HG03469 (cell line): ENCODE measurements at regions not wholly inside any gene's neighbourhood (a gene's known extent, or its start where the extent isn't known, plus 50 kb on each side); places are given as distances from the start of the nearest gene placed in this dataset.

ENCODE experiments used
- ATAC-seq: cut with Tn5 transposase; IDR thresholded peaks from one replicate; pipeline ENCODE4 v1.9.1; 2021; ENCODE audit warnings: mild to moderate bottlenecking, moderate library complexity, moderate number of reproducible peaks; ENCODE audit not compliant: unreplicated experiment

GRCh38 chr2:9106338-9107167 is 100.1 kb upstream of the ASAP2 start:
- no peak for ATAC-seq

- no peak for ATAC-seq
Observed at GRCh38 chr2:9105601-9106337, 100.8 kb upstream of the ASAP2 start.

GRCh38 chr2:9103663-9104277 is 100.3 kb upstream of the MBOAT2 start:
- no peak for ATAC-seq

- ATAC-seq, result no peak
Observed at GRCh38 chr2:9102861-9103662, 99.6 kb upstream of the MBOAT2 start.

- ATAC-seq, result no peak
Observed at GRCh38 chr2:9101763-9102425, 98.4 kb upstream of the MBOAT2 start.

GRCh38 chr2:9100080-9100876 is 96.8 kb upstream of the MBOAT2 start:
- peak; percentile 34 for ATAC-seq

GRCh38 chr2:9099341-9099751 is 95.9 kb upstream of the MBOAT2 start:
- peak; percentile 59 for ATAC-seq

GRCh38 chr2:9097892-9098291 is 94.4 kb upstream of the MBOAT2 start:
- no peak for ATAC-seq

GRCh38 chr2:9097239-9097638 is 93.8 kb upstream of the MBOAT2 start:
- ATAC-seq, result no peak

GRCh38 chr2:9096761-9097160 is 93.3 kb upstream of the MBOAT2 start:
- ATAC-seq, result no peak

GRCh38 chr2:9095690-9096089 is 92.2 kb upstream of the MBOAT2 start:
- ATAC-seq, result no peak

GRCh38 chr2:9095226-9095625 is 91.7 kb upstream of the MBOAT2 start:
- ATAC-seq, result no peak

GRCh38 chr2:9094117-9094516 is 90.6 kb upstream of the MBOAT2 start:
- ATAC-seq, result no peak

GRCh38 chr2:9093324-9093723 is 89.8 kb upstream of the MBOAT2 start:
- ATAC-seq, result no peak

- ATAC-seq, result peak; percentile 92
Observed at GRCh38 chr2:9092383-9093282, 89.1 kb upstream of the MBOAT2 start.

- no peak for ATAC-seq
Observed at GRCh38 chr2:9091811-9092210, 88.3 kb upstream of the MBOAT2 start.

- ATAC-seq, result no peak
Observed at GRCh38 chr2:9089831-9090230, 86.3 kb upstream of the MBOAT2 start.

GRCh38 chr2:9087121-9087681 is 83.7 kb upstream of the MBOAT2 start:
- no peak for ATAC-seq
